H1 (cell line): ENCODE measurements at regions not wholly inside any gene's neighbourhood (a gene's known extent, or its start where the extent isn't known, plus 50 kb on each side); places are given as distances from the start of the nearest gene placed in this dataset.

Experiments
- ATF3 ChIP-seq: IDR thresholded peaks from 2 replicates; pipeline ENCODE4 v1.6.1; 2011; ENCODE audit warnings: low read depth, mild to moderate bottlenecking, low read length; ENCODE audit not compliant: insufficient read depth
- CBX5 ChIP-seq: fragments of 300-800, 300-1000 bp; sonication (generic); IDR thresholded peaks from 2 replicates; pipeline ENCODE4 v1.7.1; 2016; ENCODE audit warnings: antibody characterized with exemption, low read length, low read depth
- CHD7 ChIP-seq: fragments of 300-600 bp; sonication (generic); IDR thresholded peaks from 2 replicates; pipeline ENCODE4 v1.7.1; 2012; ENCODE audit warnings: low read length, moderate library complexity, mild to moderate bottlenecking, inconsistent platforms; ENCODE audit not compliant: insufficient replicate concordance
- E2F6 ChIP-seq: IDR thresholded peaks from 2 replicates; pipeline ENCODE4 v1.6.1; 2012; ENCODE audit warnings: inconsistent platforms
- KDM4A ChIP-seq: IDR thresholded peaks from one replicate; pipeline ENCODE4 v1.7.1; 2012; ENCODE audit warnings: low read depth, mild to moderate bottlenecking, moderate library complexity, low read length, inconsistent platforms; ENCODE audit not compliant: severe bottlenecking
- RNF2 ChIP-seq: fragments of 200-900, 300-1000 bp; sonication (generic); IDR thresholded peaks from 2 replicates; pipeline ENCODE4 v1.7.1; 2016; ENCODE audit warnings: borderline replicate concordance, low read depth, mild to moderate bottlenecking, antibody characterized with exemption, low read length; ENCODE audit not compliant: poor library complexity, severe bottlenecking; ENCODE audit errors: missing control alignments
- SUZ12 ChIP-seq: fragments of 200-600 bp; sonication (generic); IDR thresholded peaks from 2 replicates; pipeline ENCODE4 v1.6.1; 2012; ENCODE audit warnings: mild to moderate bottlenecking, inconsistent platforms, low read length, moderate library complexity, mixed read lengths
- TAF7 ChIP-seq: optimal IDR thresholded peaks from 2 replicates; pipeline ENCODE3; 2011; ENCODE audit warnings: low read depth, mild to moderate bottlenecking, inconsistent platforms, low read length, moderate library complexity, borderline replicate concordance
- TBP ChIP-seq: IDR thresholded peaks from 2 replicates; pipeline ENCODE4 v1.6.1; 2011; ENCODE audit warnings: low read depth, low read length, improper control_type of control experiment
- YY1 ChIP-seq: IDR thresholded peaks from 2 replicates; pipeline ENCODE4 v1.6.1; 2011; ENCODE audit warnings: low read depth, mild to moderate bottlenecking, low read length

- no peak for TF ChIP-seq CHD7
- TF ChIP-seq YY1 = no peak
- no peak for TF ChIP-seq KDM4A
- no peak for TF ChIP-seq CBX5
- TF ChIP-seq TBP = no peak
- TF ChIP-seq ATF3 = no peak
- TF ChIP-seq TAF7 = no peak
- no peak for TF ChIP-seq SUZ12
- TF ChIP-seq RNF2 = no peak
- no peak for TF ChIP-seq E2F6
Observed at GRCh38 chr3:69524816-69525215, 138.9 kb upstream of the FRMD4B start (continued).
